ENCODE measurements at regions not wholly inside any gene's neighbourhood (a gene's known extent, or its start where the extent isn't known, plus 50 kb on each side); places are given as distances from the start of the nearest gene placed in this dataset.

DNA sequence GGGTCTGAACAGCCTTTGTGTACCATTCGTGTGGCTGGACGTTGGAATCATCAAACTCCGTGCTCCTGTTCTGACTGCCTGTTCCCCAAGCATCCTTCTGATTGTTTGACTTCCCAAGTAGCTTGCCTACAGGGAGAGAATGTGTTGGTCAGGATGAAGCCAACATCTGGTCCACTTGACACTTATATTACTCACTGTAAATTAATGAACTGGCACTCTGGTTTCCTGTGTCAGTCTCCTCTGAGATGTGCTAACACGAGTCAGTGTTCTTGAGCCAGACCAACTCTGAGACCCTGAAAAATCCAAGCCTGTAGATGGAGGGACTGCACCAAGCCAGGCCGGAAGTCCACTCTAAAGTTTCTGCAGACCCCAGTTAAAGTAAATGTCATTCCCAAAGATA lies 440.9 kb downstream of the ZNF516 start:
- no peaks in the 10 kb centered on the region for H3K36me3 ChIP-seq (ENCODE audit: control insufficient read depth, insufficient read depth, low read length)
- BruUV-seq (replicated peaks): no TSS peak
- ChIA-PET POLR2A (interaction anchor here (0.5 kb wide), 1 partner anchor 8 kb away, joined by 3 read pairs; no protein-coding TSS in a partner anchor), CTCF (ENCODE audit: low intra/inter-chr PET ratio) (no interaction called here)
- FAIRE-seq: no peak
- 0% methylated on average over 4 of the region's 5 CpGs for WGBS (ENCODE audit: insufficient coverage, low coverage, missing lambda C conversion rate)
- no peak overlapping the region for H3K27ac ChIP-seq (ENCODE audit: extremely low read depth, low read depth, low read length)
- intact Hi-C loops (cut with micrococcal nuclease) (no loop called here), in situ Hi-C loops (cut with MboI) (no loop called here)
- no peak for DNase-seq (ENCODE audit: extremely low read depth in 1 of 4, low spot score in 3 of 4)
- no peaks in the 10 kb centered on the region for H3K79me2 ChIP-seq (ENCODE audit: control insufficient read depth, insufficient read depth, low read length)
- peaks cover 0 to 13% of the 10 kb centered on the region in 2 experiments; a peak in 2 of 5 replicates for H3K27me3 ChIP-seq (ENCODE audit: control insufficient read depth in 2 of 2, insufficient read depth in 2 of 2, low read length in 2 of 2)
- H2AFZ ChIP-seq (ENCODE audit: low read depth, low read length): no peak overlapping the region
- H3K9me3 ChIP-seq (replicated peaks; ENCODE audit: control insufficient read depth, insufficient read depth, low read depth, low read length): no peaks in the 10 kb centered on the region
- H3K9me1 ChIP-seq (ENCODE audit: control insufficient read depth, insufficient read depth, low read length): no peaks in the 10 kb centered on the region
- H3K4me1 ChIP-seq (replicated peaks in 1 of 2; ENCODE audit: control insufficient read depth in 2 of 2, insufficient read depth in 2 of 2, low read length in 2 of 2): no peaks in the 10 kb centered on the region
- no peak overlapping the region for H3K9ac ChIP-seq (ENCODE audit: insufficient read depth in 1 of 2, low read depth in 2 of 2, low read length in 2 of 2)
- ATAC-seq: no peak
- no peak overlapping the region for H3K4me3 ChIP-seq
- no peaks in the 10 kb centered on the region for H4K20me1 ChIP-seq (replicated peaks; ENCODE audit: control insufficient read depth, insufficient read depth, low read length)
- no peak for TF ChIP-seq HLTF (IDR thresholded peaks at IDR 0.05)
- TF ChIP-seq CREM (IDR thresholded peaks at IDR 0.05; ENCODE audit: low read depth): no peak
- TF ChIP-seq ZKSCAN3 (CRISPR knock-in tag; IDR thresholded peaks at IDR 0.05): no peak
- no peak for TF ChIP-seq THRAP3 (IDR thresholded peaks at IDR 0.05; ENCODE audit: borderline replicate concordance)
- TF ChIP-seq GATA2 (CRISPR knock-in tag; IDR thresholded peaks at IDR 0.05): no peak
- H3K4me2 ChIP-seq (ENCODE audit: insufficient read depth, low read length): no peak overlapping the region

DNA sequence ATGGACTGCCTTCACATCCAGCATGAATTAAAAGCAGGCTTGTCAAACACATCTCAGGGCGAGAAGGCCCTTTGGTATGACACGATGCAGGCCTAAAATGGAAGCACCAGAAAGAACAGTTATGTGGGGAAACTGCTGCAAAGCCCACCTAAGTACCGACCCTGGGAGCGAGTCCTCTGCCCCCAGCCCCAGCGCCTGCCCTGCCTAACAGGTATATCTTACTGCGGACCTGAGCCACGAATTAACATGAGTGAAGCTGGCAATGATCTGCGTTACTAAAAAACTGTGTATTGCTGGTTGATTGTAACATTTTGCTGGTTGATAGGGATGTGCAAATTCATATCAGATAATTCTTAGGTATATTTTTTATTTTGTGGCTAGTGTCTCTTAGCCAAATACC lies 441.5 kb downstream of the ZNF516 start:
- no peak overlapping the region for H2AFZ ChIP-seq (ENCODE audit: low read depth, low read length)
- in situ Hi-C loops (cut with MboI) (no loop called here), intact Hi-C loops (cut with micrococcal nuclease) (no loop called here)
- DNase-seq (ENCODE audit: extremely low read depth in 1 of 4, low spot score in 3 of 4) (no peak), FAIRE-seq (no peak), ATAC-seq (no peak)
- H3K27ac ChIP-seq (ENCODE audit: extremely low read depth, low read depth, low read length): no peak overlapping the region
- WGBS (ENCODE audit: insufficient coverage, low coverage, missing lambda C conversion rate): 0% methylated on average over 8 of the region's 8 CpGs
- ChIA-PET CTCF (ENCODE audit: low intra/inter-chr PET ratio) (no interaction called here), POLR2A (interaction anchor here (0.5 kb wide), 1 partner anchor 9 kb away, joined by 3 read pairs; no protein-coding TSS in a partner anchor)
- H3K9ac ChIP-seq (ENCODE audit: insufficient read depth in 1 of 2, low read depth in 2 of 2, low read length in 2 of 2): no peak overlapping the region
- no peaks in the 10 kb centered on the region for H3K36me3 ChIP-seq (ENCODE audit: control insufficient read depth, insufficient read depth, low read length)
- no peaks in the 10 kb centered on the region for H3K9me1 ChIP-seq (ENCODE audit: control insufficient read depth, insufficient read depth, low read length)
- H3K4me2 ChIP-seq (ENCODE audit: insufficient read depth, low read length): no peak overlapping the region
- no peaks in the 10 kb centered on the region for H3K9me3 ChIP-seq (replicated peaks; ENCODE audit: control insufficient read depth, insufficient read depth, low read depth, low read length)
- no peaks in the 10 kb centered on the region for H4K20me1 ChIP-seq (replicated peaks; ENCODE audit: control insufficient read depth, insufficient read depth, low read length)
- no peaks in the 10 kb centered on the region for H3K79me2 ChIP-seq (ENCODE audit: control insufficient read depth, insufficient read depth, low read length)
- no peak overlapping the region for H3K4me3 ChIP-seq
- no peaks in the 10 kb centered on the region for H3K4me1 ChIP-seq (replicated peaks in 1 of 2; ENCODE audit: control insufficient read depth in 2 of 2, insufficient read depth in 2 of 2, low read length in 2 of 2)
- BruUV-seq (replicated peaks): no TSS peak
- H3K27me3 ChIP-seq (ENCODE audit: control insufficient read depth in 2 of 2, insufficient read depth in 2 of 2, low read length in 2 of 2): peaks cover 0 to 13% of the 10 kb centered on the region in 2 experiments; a peak in 2 of 5 replicates
- TF ChIP-seq PRPF4 (IDR thresholded peaks at IDR 0.05; ENCODE audit: insufficient read depth, low read depth, low read length, poor library complexity, severe bottlenecking) (no peak), SIN3B (IDR thresholded peaks at IDR 0.05; ENCODE audit: low read depth) (no peak), KDM1A (IDR thresholded peaks at IDR 0.05) (no peak), SOX6 (IDR thresholded peaks at IDR 0.05) (no peak), TRIM28 (IDR thresholded peaks at IDR 0.05) (no peak)
- TF ChIP-seq, protein P1, sequence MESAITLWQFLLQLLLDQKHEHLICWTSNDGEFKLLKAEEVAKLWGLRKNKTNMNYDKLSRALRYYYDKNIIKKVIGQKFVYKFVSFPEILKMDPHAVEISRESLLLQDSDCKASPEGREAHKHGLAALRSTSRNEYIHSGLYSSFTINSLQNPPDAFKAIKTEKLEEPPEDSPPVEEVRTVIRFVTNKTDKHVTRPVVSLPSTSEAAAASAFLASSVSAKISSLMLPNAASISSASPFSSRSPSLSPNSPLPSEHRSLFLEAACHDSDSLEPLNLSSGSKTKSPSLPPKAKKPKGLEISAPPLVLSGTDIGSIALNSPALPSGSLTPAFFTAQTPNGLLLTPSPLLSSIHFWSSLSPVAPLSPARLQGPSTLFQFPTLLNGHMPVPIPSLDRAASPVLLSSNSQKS (CRISPR knock-in tag; IDR thresholded peaks at IDR 0.05): no peak
- TF ChIP-seq, protein P2, sequence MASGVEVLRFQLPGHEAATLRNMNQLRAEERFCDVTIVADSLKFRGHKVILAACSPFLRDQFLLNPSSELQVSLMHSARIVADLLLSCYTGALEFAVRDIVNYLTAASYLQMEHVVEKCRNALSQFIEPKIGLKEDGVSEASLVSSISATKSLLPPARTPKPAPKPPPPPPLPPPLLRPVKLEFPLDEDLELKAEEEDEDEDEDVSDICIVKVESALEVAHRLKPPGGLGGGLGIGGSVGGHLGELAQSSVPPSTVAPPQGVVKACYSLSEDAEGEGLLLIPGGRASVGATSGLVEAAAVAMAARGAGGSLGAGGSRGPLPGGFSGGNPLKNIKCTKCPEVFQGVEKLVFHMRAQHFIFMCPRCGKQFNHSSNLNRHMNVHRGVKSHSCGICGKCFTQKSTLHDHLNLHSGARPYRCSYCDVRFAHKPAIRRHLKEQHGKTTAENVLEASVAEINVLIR (CRISPR knock-in tag; IDR thresholded peaks at IDR 0.05): no peak
- TF ChIP-seq, protein P3, sequence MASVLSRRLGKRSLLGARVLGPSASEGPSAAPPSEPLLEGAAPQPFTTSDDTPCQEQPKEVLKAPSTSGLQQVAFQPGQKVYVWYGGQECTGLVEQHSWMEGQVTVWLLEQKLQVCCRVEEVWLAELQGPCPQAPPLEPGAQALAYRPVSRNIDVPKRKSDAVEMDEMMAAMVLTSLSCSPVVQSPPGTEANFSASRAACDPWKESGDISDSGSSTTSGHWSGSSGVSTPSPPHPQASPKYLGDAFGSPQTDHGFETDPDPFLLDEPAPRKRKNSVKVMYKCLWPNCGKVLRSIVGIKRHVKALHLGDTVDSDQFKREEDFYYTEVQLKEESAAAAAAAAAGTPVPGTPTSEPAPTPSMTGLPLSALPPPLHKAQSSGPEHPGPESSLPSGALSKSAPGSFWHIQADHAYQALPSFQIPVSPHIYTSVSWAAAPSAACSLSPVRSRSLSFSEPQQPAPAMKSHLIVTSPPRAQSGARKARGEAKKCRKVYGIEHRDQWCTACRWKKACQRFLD (CRISPR knock-in tag; IDR thresholded peaks at IDR 0.05): no peak

Data from K562 (cell line).